ENCODE measurements at regions not wholly inside any gene's neighbourhood (a gene's known extent, or its start where the extent isn't known, plus 50 kb on each side); places are given as distances from the start of the nearest gene placed in this dataset.

DNA sequence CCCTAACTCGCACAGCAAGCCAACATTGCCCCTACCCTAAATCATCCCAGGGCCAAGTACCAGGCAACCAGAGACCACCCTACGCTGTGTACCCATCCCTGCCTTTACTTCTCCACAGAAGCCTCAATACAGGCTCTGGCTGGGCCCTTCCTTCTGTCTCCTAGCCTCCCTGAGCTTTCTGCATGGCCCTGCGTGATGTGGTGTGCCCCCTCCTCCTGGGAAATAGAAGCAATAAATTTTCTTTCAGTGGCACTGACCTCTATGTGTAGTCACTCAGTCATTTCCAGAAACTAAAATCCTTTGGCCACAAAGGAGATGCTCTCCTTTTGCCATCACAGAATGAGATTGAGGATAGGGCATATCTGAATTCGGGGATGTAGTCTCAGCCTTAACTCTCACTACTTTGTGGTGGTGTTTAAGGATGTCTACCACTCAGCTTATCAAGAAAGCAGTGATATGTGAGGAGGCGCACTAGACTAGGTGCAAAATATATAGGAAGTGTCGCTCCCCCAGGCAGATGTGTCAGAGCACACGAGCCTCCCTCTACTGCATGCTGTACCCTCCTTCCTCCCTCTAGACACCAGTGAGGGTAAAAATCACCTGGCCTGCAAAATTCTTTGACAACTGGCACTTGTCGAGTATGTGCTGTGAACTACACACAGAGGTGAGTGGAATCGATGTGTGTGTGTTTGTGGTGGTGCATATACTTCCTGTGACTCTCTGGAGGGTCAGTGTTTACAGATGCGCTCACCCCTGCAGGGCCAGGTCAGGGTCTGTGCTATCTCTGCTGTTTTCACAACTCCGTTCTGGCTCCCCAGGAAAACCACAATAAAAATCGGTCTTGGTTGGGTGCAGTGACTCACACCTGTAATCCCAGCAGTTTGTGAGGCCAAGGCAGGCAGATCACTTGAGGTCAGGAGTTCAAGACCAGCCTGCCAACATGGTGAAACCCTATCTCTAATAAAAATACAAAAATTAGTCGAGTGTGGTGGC lies 825.9 kb upstream of the IGFBP3 start:
- Histone ChIP-seq H3K4me1 (ENCODE audit: insufficient read depth) (no peaks in the 10 kb centered on the region), H3K36me3 (ENCODE audit: insufficient read depth) (no peaks in the 10 kb centered on the region), H2AFZ (no peak overlapping the region), H3K9me2 (ENCODE audit: insufficient read depth) (no peaks in the 10 kb centered on the region; the same call in 1 of the 2 replicates), H3F3A (replicated peaks; ENCODE audit: low read depth) (no peaks in the 10 kb centered on the region), H4K20me1 (replicated peaks; ENCODE audit: insufficient read depth) (no peaks in the 10 kb centered on the region), H3K4me2 (no peak overlapping the region), H3K4me3 (no peak overlapping the region), H3K27me3 (ENCODE audit: insufficient read depth) (no peaks in the 10 kb centered on the region), H3K79me2 (replicated peaks; ENCODE audit: insufficient read depth) (no peaks in the 10 kb centered on the region), H3K27ac (ENCODE audit: low read depth) (no peak overlapping the region)
- TF ChIP-seq EZH2 (IDR thresholded peaks at IDR 0.05; ENCODE audit: low read depth, unreplicated experiment) (no peak), STAT1 (IDR thresholded peaks at IDR 0.05; ENCODE audit: unreplicated experiment) (no peak), ZNF462 (CRISPR knock-in tag; IDR thresholded peaks at IDR 0.05) (no peak), CTCF (conservative IDR thresholded peaks at IDR 0.05; ENCODE audit: low read depth in 2 of 2) (no peak), NANOG (IDR thresholded peaks at IDR 0.05; ENCODE audit: borderline replicate concordance) (no peak), JUNB (IDR thresholded peaks at IDR 0.05; ENCODE audit: unreplicated experiment) (no peak), EZH2phosphoT487 (IDR thresholded peaks at IDR 0.05; ENCODE audit: unreplicated experiment) (no peak), ZNF331 (CRISPR knock-in tag; IDR thresholded peaks at IDR 0.05; ENCODE audit: low read depth) (no peak), REST (IDR thresholded peaks at IDR 0.05; ENCODE audit: unreplicated experiment) (no peak), POLR2AphosphoS5 (IDR thresholded peaks at IDR 0.05; ENCODE audit: low read depth) (no peak), CREB1 (CRISPR knock-in tag; IDR thresholded peaks at IDR 0.05; ENCODE audit: low read depth) (no peak), ZNF114 (CRISPR knock-in tag; IDR thresholded peaks at IDR 0.05) (no peak), ETS1 (IDR thresholded peaks at IDR 0.05) (no peak)
- Mint-ChIP-seq H3K27ac (no peak overlapping the region), H3K9me3 (no peaks in the 10 kb centered on the region), H3K4me1 (peaks cover 8% of the 10 kb centered on the region), H3K36me3 (ENCODE audit: low read depth) (no peaks in the 10 kb centered on the region), H3K4me3 (no peak overlapping the region), H3K27me3 (ENCODE audit: insufficient read depth, low read depth, poor library complexity) (peaks cover 3% of the 10 kb centered on the region)
- ATAC-seq (no peak), DNase-seq (ENCODE audit: low spot score) (no peak)
